ENCODE measurements at regions not wholly inside any gene's neighbourhood (a gene's known extent, or its start where the extent isn't known, plus 50 kb on each side); places are given as distances from the start of the nearest gene placed in this dataset.

GRCh38 chr12:115255962-115256361 lies 572.0 kb upstream of the TBX3 start:
- DNase-seq: no peak
- ATAC-seq (ENCODE audit: poor library complexity): no peak
- intact Hi-C loops (cut with DNase I): no loop called here

GRCh38 chr12:115255257-115255656 lies 571.3 kb upstream of the TBX3 start:
- no peak for ATAC-seq (ENCODE audit: poor library complexity)
- no peak for DNase-seq

GRCh38 chr12:115253049-115253448 lies 569.1 kb upstream of the TBX3 start:
- ATAC-seq (ENCODE audit: poor library complexity): no peak
- no peak for DNase-seq
- intact Hi-C loops (cut with DNase I): no loop called here

More at GRCh38 chr12:115255257-115255656, 571.3 kb upstream of the TBX3 start:
- intact Hi-C loops (cut with DNase I): no loop called here

GRCh38 chr12:115251727-115252126 lies 567.8 kb upstream of the TBX3 start:
- DNase-seq (no peak), ATAC-seq (ENCODE audit: poor library complexity) (no peak)
- intact Hi-C loops (cut with DNase I): no loop called here

GRCh38 chr12:115249671-115250278 lies 565.8 kb upstream of the TBX3 start:
- DNase-seq: no peak
- ATAC-seq (ENCODE audit: poor library complexity): no peak
- intact Hi-C loops (cut with DNase I): no loop called here

GRCh38 chr12:115245020-115245419 lies 561.0 kb upstream of the TBX3 start:
- no peak for ATAC-seq (ENCODE audit: poor library complexity)
- intact Hi-C loops (cut with DNase I): no loop called here
- DNase-seq: no peak

GRCh38 chr12:115243933-115244628 lies 560.1 kb upstream of the TBX3 start:
- ATAC-seq (ENCODE audit: poor library complexity) (no peak), DNase-seq (no peak)
- intact Hi-C loops (cut with DNase I): no loop called here

GRCh38 chr12:115240251-115240650 lies 556.3 kb upstream of the TBX3 start:
- ATAC-seq (ENCODE audit: poor library complexity): no peak
- no peak for DNase-seq
- intact Hi-C loops (cut with DNase I): no loop called here

GRCh38 chr12:115235880-115236279 lies 551.9 kb upstream of the TBX3 start:
- intact Hi-C loops (cut with DNase I): no loop called here
- DNase-seq (no peak), ATAC-seq (ENCODE audit: poor library complexity) (no peak)

GRCh38 chr12:115233891-115234543 lies 550.0 kb upstream of the TBX3 start:
- ATAC-seq (ENCODE audit: poor library complexity): no peak
- DNase-seq: no peak
- intact Hi-C loops (cut with DNase I): no loop called here

- ATAC-seq (ENCODE audit: poor library complexity) (no peak), DNase-seq (no peak)
- intact Hi-C loops (cut with DNase I): no loop called here
These were observed 548.6 kb upstream of the TBX3 start for GRCh38 chr12:115232455-115233156.

- intact Hi-C loops (cut with DNase I): no loop called here
- ATAC-seq (ENCODE audit: poor library complexity): no peak
- DNase-seq: no peak
These were observed 546.6 kb upstream of the TBX3 start for GRCh38 chr12:115230606-115231005.

GRCh38 chr12:115229517-115229916 lies 545.5 kb upstream of the TBX3 start:
- ATAC-seq (ENCODE audit: poor library complexity) (no peak), DNase-seq (no peak)
- intact Hi-C loops (cut with DNase I): no loop called here

GRCh38 chr12:115228434-115228833 lies 544.5 kb upstream of the TBX3 start:
- intact Hi-C loops (cut with DNase I): no loop called here
- DNase-seq (no peak), ATAC-seq (ENCODE audit: poor library complexity) (no peak)

- peak; percentile 73 for ATAC-seq (ENCODE audit: poor library complexity)
- no peak for DNase-seq
- intact Hi-C loops (cut with DNase I): no loop called here
These were observed 543.2 kb upstream of the TBX3 start for GRCh38 chr12:115227137-115227615.

GRCh38 chr12:115225845-115226244 lies 541.9 kb upstream of the TBX3 start:
- DNase-seq (no peak), ATAC-seq (ENCODE audit: poor library complexity) (no peak)
- intact Hi-C loops (cut with DNase I): no loop called here

GRCh38 chr12:115223991-115224390 lies 540.0 kb upstream of the TBX3 start:
- intact Hi-C loops (cut with DNase I): no loop called here
- ATAC-seq (ENCODE audit: poor library complexity) (no peak), DNase-seq (no peak)

- ATAC-seq (ENCODE audit: poor library complexity) (no peak), DNase-seq (no peak)
- intact Hi-C loops (cut with DNase I): no loop called here
These were observed 539.3 kb upstream of the TBX3 start for GRCh38 chr12:115223322-115223721.

- DNase-seq (no peak), ATAC-seq (ENCODE audit: poor library complexity) (no peak)
- intact Hi-C loops (cut with DNase I): no loop called here
These were observed 538.2 kb upstream of the TBX3 start for GRCh38 chr12:115222220-115222619.
